ENCODE measurements at regions not wholly inside any gene's neighbourhood (a gene's known extent, or its start where the extent isn't known, plus 50 kb on each side); places are given as distances from the start of the nearest gene placed in this dataset.

DNA sequence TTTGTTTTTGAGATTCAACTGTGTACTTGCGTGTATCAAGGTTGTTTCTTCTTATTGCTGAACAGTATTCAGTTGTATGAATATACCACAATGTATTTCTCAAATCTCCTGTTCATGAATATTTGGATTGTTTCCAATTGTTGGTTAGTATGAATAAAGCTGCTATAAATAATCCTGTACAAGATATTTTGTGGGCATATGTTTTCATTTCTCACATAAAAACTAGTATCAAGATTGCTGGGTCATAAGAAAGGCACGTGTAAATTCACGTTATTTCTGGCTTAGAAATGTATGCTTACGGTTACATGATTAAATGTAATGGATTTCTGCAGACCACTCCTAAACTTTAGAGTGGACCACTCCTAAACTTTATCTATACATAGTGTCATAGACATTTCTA, 96.6 kb downstream of the BTBD3 start:
- H4K20me1 ChIP-seq (ENCODE audit: low read depth) = no peaks in the 10 kb centered on the region
- Mint-ChIP-seq H3K27ac (no peak overlapping the region), H3K4me1 (peaks cover 4% of the 10 kb centered on the region), H3K27me3 (ENCODE audit: insufficient read depth, low read depth) (peaks cover 2% of the 10 kb centered on the region), H3K4me3 (no peak overlapping the region), H3K9me3 (no peaks in the 10 kb centered on the region), H3K36me3 (no peaks in the 10 kb centered on the region)
- peaks cover 16% of the 10 kb centered on the region for H3K4me1 ChIP-seq
- no peaks in the 10 kb centered on the region for H3K79me2 ChIP-seq (ENCODE audit: low read depth)
- peaks cover 6% of the 10 kb centered on the region for H3F3A ChIP-seq (ENCODE audit: low read depth)
- no peak overlapping the region for H3K4me3 ChIP-seq
- H3K9ac ChIP-seq = no peak overlapping the region
- no peaks in the 10 kb centered on the region for H3K9me3 ChIP-seq (ENCODE audit: low read depth)
- H3K4me2 ChIP-seq = no peak overlapping the region
- no peak for DNase-seq (ENCODE audit: low spot score)
- H3K27ac ChIP-seq = no peak overlapping the region
- H2AFZ ChIP-seq (replicated peaks) = no peak overlapping the region
- H3K27me3 ChIP-seq = no peaks in the 10 kb centered on the region
- TF ChIP-seq, protein P1, sequence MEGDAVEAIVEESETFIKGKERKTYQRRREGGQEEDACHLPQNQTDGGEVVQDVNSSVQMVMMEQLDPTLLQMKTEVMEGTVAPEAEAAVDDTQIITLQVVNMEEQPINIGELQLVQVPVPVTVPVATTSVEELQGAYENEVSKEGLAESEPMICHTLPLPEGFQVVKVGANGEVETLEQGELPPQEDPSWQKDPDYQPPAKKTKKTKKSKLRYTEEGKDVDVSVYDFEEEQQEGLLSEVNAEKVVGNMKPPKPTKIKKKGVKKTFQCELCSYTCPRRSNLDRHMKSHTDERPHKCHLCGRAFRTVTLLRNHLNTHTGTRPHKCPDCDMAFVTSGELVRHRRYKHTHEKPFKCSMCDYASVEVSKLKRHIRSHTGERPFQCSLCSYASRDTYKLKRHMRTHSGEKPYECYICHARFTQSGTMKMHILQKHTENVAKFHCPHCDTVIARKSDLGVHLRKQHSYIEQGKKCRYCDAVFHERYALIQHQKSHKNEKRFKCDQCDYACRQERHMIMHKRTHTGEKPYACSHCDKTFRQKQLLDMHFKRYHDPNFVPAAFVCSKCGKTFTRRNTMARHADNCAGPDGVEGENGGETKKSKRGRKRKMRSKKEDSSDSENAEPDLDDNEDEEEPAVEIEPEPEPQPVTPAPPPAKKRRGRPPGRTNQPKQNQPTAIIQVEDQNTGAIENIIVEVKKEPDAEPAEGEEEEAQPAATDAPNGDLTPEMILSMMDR (IDR thresholded peaks at IDR 0.05) = no peak
- TF ChIP-seq EZH2 (IDR thresholded peaks at IDR 0.05) (no peak), EZH2phosphoT487 (IDR thresholded peaks at IDR 0.05) (no peak)
- H3K36me3 ChIP-seq = no peaks in the 10 kb centered on the region

DNA sequence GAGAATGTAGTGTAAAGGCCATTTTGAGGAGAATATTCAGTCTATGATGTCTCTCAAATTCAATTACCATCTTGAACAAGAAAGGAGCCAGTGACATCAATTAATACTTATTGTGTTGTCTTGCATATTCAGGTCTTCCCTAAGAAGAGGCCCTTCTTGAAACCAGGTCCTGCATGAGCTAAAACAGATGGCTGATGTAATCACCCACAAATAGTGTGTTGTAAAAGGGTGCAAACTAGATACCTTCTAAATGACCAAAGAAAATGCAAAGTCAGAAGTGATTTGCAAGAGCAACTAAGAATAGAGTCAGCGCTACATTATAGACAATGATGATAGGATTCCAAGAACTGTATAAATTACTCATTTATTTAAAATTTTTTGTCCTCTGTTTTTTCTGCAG, 97.0 kb downstream of the BTBD3 start:
- H3K36me3 Mint-ChIP-seq = no peaks in the 10 kb centered on the region
- DNase-seq (ENCODE audit: low spot score) = no peak
- H4K20me1 ChIP-seq (ENCODE audit: low read depth) = no peaks in the 10 kb centered on the region

DNA sequence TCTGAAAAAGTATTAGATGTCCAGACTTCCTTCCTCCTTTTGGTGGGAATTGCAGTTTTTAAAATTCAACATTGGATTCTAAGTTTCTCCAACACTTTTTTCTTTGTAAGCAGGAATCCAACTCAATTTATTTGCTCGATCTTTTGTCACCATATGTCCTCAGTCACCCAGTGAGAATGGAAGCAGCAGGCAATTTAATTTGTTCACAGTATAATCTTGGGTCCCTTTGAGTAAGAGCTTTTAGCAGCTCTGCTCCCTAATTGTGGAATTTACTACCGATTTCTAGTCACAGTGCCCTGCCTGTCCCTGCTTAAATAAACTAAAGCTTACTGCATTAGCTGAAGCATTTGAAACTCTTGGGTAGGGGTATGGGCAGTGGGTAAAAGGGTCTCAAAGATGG, 98.6 kb downstream of the BTBD3 start:
- TF ChIP-seq EZH2 (IDR thresholded peaks at IDR 0.05) = no peak
- peak overlapping the region; percentile 28 for H3K4me2 ChIP-seq
- DNase-seq (ENCODE audit: low spot score) = peak; percentile 11
- H3K27me3 ChIP-seq = no peaks in the 10 kb centered on the region
- no peak overlapping the region for H3K4me3 ChIP-seq
- no peaks in the 10 kb centered on the region for H3K79me2 ChIP-seq (ENCODE audit: low read depth)
- Mint-ChIP-seq H3K4me3 (no peak overlapping the region), H3K36me3 (no peaks in the 10 kb centered on the region), H3K27ac (no peak overlapping the region), H3K9me3 (no peaks in the 10 kb centered on the region), H3K27me3 (ENCODE audit: insufficient read depth, low read depth) (peaks cover 2% of the 10 kb centered on the region), H3K4me1 (peaks cover 4% of the 10 kb centered on the region)
- no peak overlapping the region for H3K27ac ChIP-seq
- H2AFZ ChIP-seq (replicated peaks) = no peak overlapping the region
- peaks cover 6% of the 10 kb centered on the region for H3F3A ChIP-seq (ENCODE audit: low read depth)
- H3K4me1 ChIP-seq = peaks cover 23% of the 10 kb centered on the region
- no peaks in the 10 kb centered on the region for H4K20me1 ChIP-seq (ENCODE audit: low read depth)
- H3K36me3 ChIP-seq = no peaks in the 10 kb centered on the region
- H3K9ac ChIP-seq = no peak overlapping the region
- no peaks in the 10 kb centered on the region for H3K9me3 ChIP-seq (ENCODE audit: low read depth)

More for the DNA sequence above, 97.0 kb downstream of the BTBD3 start:
- Histone ChIP-seq H3K9me3 (ENCODE audit: low read depth) (no peaks in the 10 kb centered on the region), H3K27me3 (no peaks in the 10 kb centered on the region), H2AFZ (replicated peaks) (no peak overlapping the region), H3K4me3 (no peak overlapping the region), H3K27ac (no peak overlapping the region), H3K4me2 (no peak overlapping the region), H3K79me2 (ENCODE audit: low read depth) (no peaks in the 10 kb centered on the region), H3K9ac (no peak overlapping the region), H3K4me1 (peaks cover 16% of the 10 kb centered on the region), H3F3A (ENCODE audit: low read depth) (peaks cover 6% of the 10 kb centered on the region), H3K36me3 (no peaks in the 10 kb centered on the region)
- no peak overlapping the region for H3K27ac Mint-ChIP-seq
- TF ChIP-seq EZH2 (IDR thresholded peaks at IDR 0.05) = no peak
- TF ChIP-seq, protein P1 (IDR thresholded peaks at IDR 0.05) = no peak
- H3K4me1 Mint-ChIP-seq = peaks cover 4% of the 10 kb centered on the region
- no peaks in the 10 kb centered on the region for H3K9me3 Mint-ChIP-seq
- H3K27me3 Mint-ChIP-seq (ENCODE audit: insufficient read depth, low read depth) = peaks cover 2% of the 10 kb centered on the region
- no peak overlapping the region for H3K4me3 Mint-ChIP-seq

DNA sequence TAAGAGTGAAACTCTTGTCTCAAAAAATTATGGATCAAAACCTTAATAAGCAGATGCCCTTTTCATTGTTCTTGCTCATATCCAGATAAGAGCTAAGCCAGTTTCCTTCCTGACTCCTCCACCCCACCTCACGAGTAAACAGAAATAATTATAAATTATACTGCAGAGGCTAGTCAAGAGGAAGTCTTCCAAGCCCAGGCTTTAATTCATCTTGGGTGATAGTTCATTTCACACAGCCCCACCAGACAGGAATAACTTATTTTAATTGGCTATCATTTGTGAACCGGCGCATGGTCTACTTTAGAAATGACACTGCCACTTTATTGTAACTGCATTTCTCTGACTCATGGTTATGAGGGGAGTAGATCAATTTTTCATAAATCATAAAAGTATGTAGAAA, 102.0 kb downstream of the BTBD3 start:
- no peaks in the 10 kb centered on the region for H3K4me1 Mint-ChIP-seq
- Histone ChIP-seq H4K20me1 (ENCODE audit: low read depth) (no peaks in the 10 kb centered on the region), H3K79me2 (ENCODE audit: low read depth) (no peaks in the 10 kb centered on the region), H3K4me1 (peaks cover 23% of the 10 kb centered on the region), H3K4me3 (no peak overlapping the region), H3K36me3 (no peaks in the 10 kb centered on the region), H3K4me2 (no peak overlapping the region), H3K9me3 (ENCODE audit: low read depth) (no peaks in the 10 kb centered on the region), H2AFZ (replicated peaks) (no peak overlapping the region), H3K9ac (no peak overlapping the region), H3F3A (ENCODE audit: low read depth) (no peaks in the 10 kb centered on the region), H3K27me3 (no peaks in the 10 kb centered on the region), H3K27ac (no peak overlapping the region)
- TF ChIP-seq EZH2phosphoT487 (IDR thresholded peaks at IDR 0.05) = no peak
- TF ChIP-seq, protein P1 (IDR thresholded peaks at IDR 0.05) = no peak
- TF ChIP-seq EZH2 (IDR thresholded peaks at IDR 0.05) = no peak
- no peak overlapping the region for H3K4me3 Mint-ChIP-seq
- no peaks in the 10 kb centered on the region for H3K36me3 Mint-ChIP-seq
- H3K27ac Mint-ChIP-seq = no peak overlapping the region
- H3K27me3 Mint-ChIP-seq (ENCODE audit: insufficient read depth, low read depth) = peaks cover 4% of the 10 kb centered on the region
- no peak for DNase-seq (ENCODE audit: low spot score)
- no peaks in the 10 kb centered on the region for H3K9me3 Mint-ChIP-seq
